ENCODE measurements at regions not wholly inside any gene's neighbourhood (a gene's known extent, or its start where the extent isn't known, plus 50 kb on each side); places are given as distances from the start of the nearest gene placed in this dataset.
A peak's percentile ranks its signal among the peaks of the same experiment; 100 is the strongest.

- WGBS, 2 donors (ENCODE audit: low coverage in 1 of 2) = 86 to 87% methylated on average over 5 to 13 of the region's 13 CpGs
- H3K27ac ChIP-seq = no peak overlapping the region
- peaks cover 0 to under 1% (median 0%) of the 10 kb centered on the region in 4 donors for H3K4me1 ChIP-seq
- no peak for DNase-seq
- no peaks in the 10 kb centered on the region for H3K9me3 ChIP-seq
- no peaks in the 10 kb centered on the region for H3K27me3 ChIP-seq
- H3K36me3 ChIP-seq = no peaks in the 10 kb centered on the region
- in situ Hi-C loops (cut with MboI; ENCODE audit: low pct_ligation_motif_present in 1 of 4, low pct_unique_long_range_greater_than_20kb in 1 of 4, low sequenced_read_pairs in 3 of 4) (no loop called here), intact Hi-C loops (cut with DNase I; ENCODE audit: low total_unique reads) (no loop called here)
- no peak for TF ChIP-seq POLR2AphosphoS5 (IDR thresholded peaks at IDR 0.05)
- no peak for TF ChIP-seq EP300 (IDR thresholded peaks at IDR 0.05; ENCODE audit: low read depth)
- no peak for TF ChIP-seq POLR2A (IDR thresholded peaks at IDR 0.05)
- no peak for TF ChIP-seq CTCF (IDR thresholded peaks at IDR 0.05)
- no peak overlapping the region for H3K4me3 ChIP-seq
Measured at GRCh38 chr14:22113401-22113800, 439.8 kb upstream of the OR4E1 start.

GRCh38 chr14:22112004-22112403, 438.4 kb upstream of the OR4E1 start:
- 66 to 71% methylated on average over 3 of the region's 3 CpGs for WGBS, 2 donors (ENCODE audit: low coverage in 1 of 2)
- no peaks in the 10 kb centered on the region for H3K27me3 ChIP-seq
- intact Hi-C loops (cut with DNase I; ENCODE audit: low total_unique reads) = no loop called here
- no peak for TF ChIP-seq POLR2AphosphoS5 (IDR thresholded peaks at IDR 0.05)
- TF ChIP-seq CTCF (IDR thresholded peaks at IDR 0.05) = peak; percentile 38 to 63 (median 45)
- TF ChIP-seq POLR2A (IDR thresholded peaks at IDR 0.05) = no peak
- TF ChIP-seq EP300 (IDR thresholded peaks at IDR 0.05; ENCODE audit: low read depth) = no peak
- no peak overlapping the region for H3K27ac ChIP-seq
- DNase-seq = no peak
- in situ Hi-C loops (cut with MboI; ENCODE audit: low pct_ligation_motif_present in 1 of 4, low pct_unique_long_range_greater_than_20kb in 1 of 4, low sequenced_read_pairs in 3 of 4) = no loop called here
- H3K36me3 ChIP-seq = no peaks in the 10 kb centered on the region
- no peaks in the 10 kb centered on the region for H3K9me3 ChIP-seq
- H3K4me3 ChIP-seq = no peak overlapping the region
- no peaks in the 10 kb centered on the region for H3K4me1 ChIP-seq

GRCh38 chr14:22107753-22108152, 434.1 kb upstream of the OR4E1 start:
- no peaks in the 10 kb centered on the region for H3K4me1 ChIP-seq
- H3K27me3 ChIP-seq = no peaks in the 10 kb centered on the region
- no peak for DNase-seq
- no peaks in the 10 kb centered on the region for H3K9me3 ChIP-seq
- H3K27ac ChIP-seq = no peak overlapping the region
- in situ Hi-C loops (cut with MboI; ENCODE audit: low pct_ligation_motif_present in 1 of 4, low pct_unique_long_range_greater_than_20kb in 1 of 4, low sequenced_read_pairs in 3 of 4) (no loop called here), intact Hi-C loops (cut with DNase I; ENCODE audit: low total_unique reads) (no loop called here)
- no peaks in the 10 kb centered on the region for H3K36me3 ChIP-seq
- no peak for TF ChIP-seq POLR2A (IDR thresholded peaks at IDR 0.05)
- no peak for TF ChIP-seq CTCF (IDR thresholded peaks at IDR 0.05)
- no peak for TF ChIP-seq EP300 (IDR thresholded peaks at IDR 0.05; ENCODE audit: low read depth)
- no peak for TF ChIP-seq POLR2AphosphoS5 (IDR thresholded peaks at IDR 0.05)
- no peak overlapping the region for H3K4me3 ChIP-seq

GRCh38 chr14:22106700-22107697, 433.4 kb upstream of the OR4E1 start:
- Histone ChIP-seq H3K36me3 (no peaks in the 10 kb centered on the region), H3K27me3 (no peaks in the 10 kb centered on the region), H3K4me3 (no peak overlapping the region), H3K9me3 (no peaks in the 10 kb centered on the region), H3K27ac (no peak overlapping the region), H3K4me1 (no peaks in the 10 kb centered on the region)
- TF ChIP-seq POLR2A (IDR thresholded peaks at IDR 0.05) (no peak), POLR2AphosphoS5 (IDR thresholded peaks at IDR 0.05) (no peak), EP300 (IDR thresholded peaks at IDR 0.05; ENCODE audit: low read depth) (no peak), CTCF (IDR thresholded peaks at IDR 0.05) (no peak)
- in situ Hi-C loops (cut with MboI; ENCODE audit: low pct_ligation_motif_present in 1 of 4, low pct_unique_long_range_greater_than_20kb in 1 of 4, low sequenced_read_pairs in 3 of 4) (no loop called here), intact Hi-C loops (cut with DNase I; ENCODE audit: low total_unique reads) (no loop called here)
- no peak for DNase-seq
- WGBS, 2 donors (ENCODE audit: low coverage in 1 of 2) = 80 to 88% methylated on average over 4 to 8 of the region's 8 CpGs
